Mucosa of descending colon (tissue), 3 donors: ENCODE measurements at regions not wholly inside any gene's neighbourhood (a gene's known extent, or its start where the extent isn't known, plus 50 kb on each side); places are given as distances from the start of the nearest gene placed in this dataset.

ENCODE experiments used
- ATAC-seq: fragments of 200-7000 bp; cut with Tn5 transposase; one replicate; pipeline ENCODE4 v1.9.1; 2020; ENCODE audit warnings: mild to moderate bottlenecking, moderate library complexity
- DNase-seq, 3 donors: peaks; one replicate each; pipeline ENCODE4 v3.0.0-alpha.2; 2020
- H3K36me3 ChIP-seq: fragments of 200-600 bp; one replicate; pipeline ENCODE4 v1.8.0; 2021; ENCODE audit warnings: low read depth, mild to moderate bottlenecking
- H3K4me1 ChIP-seq: fragments of 200-600 bp; one replicate; pipeline ENCODE4 v1.8.0; 2021; ENCODE audit warnings: low read depth, mild to moderate bottlenecking
- H3K4me3 ChIP-seq: fragments of 200-600 bp; one replicate; pipeline ENCODE4 v1.8.0; 2021; ENCODE audit warnings: mild to moderate bottlenecking
- H3K9me3 ChIP-seq: fragments of 200-600 bp; one replicate; pipeline ENCODE4 v1.8.0; 2021; ENCODE audit warnings: mild to moderate bottlenecking
- intact Hi-C, 2 donors: fragments of 100-400 bp; cut with DNase I in 1 of 2; cut with micrococcal nuclease in 1 of 2; formaldehyde crosslinking; loops; one replicate each; pipeline versions ENCODE4 v1.11.0 to v1.11.1; 2022; cut with DNase I, micrococcal nuclease
- TF ChIP-seq, protein P1 (sequence below): fragments of 200-600 bp; IDR thresholded peaks from one replicate; pipeline ENCODE4 v1.8.0; 2022; ENCODE audit warnings: antibody characterized with exemption, mild to moderate bottlenecking
- donor health status: DM: no; HTN: no; CAD: no; lungs with moderate emphysema.
- donor health status: DM: no; HTN: no; CAD: no.
- donor health status: DM: no; HTN: yes; CAD: no.

DNA sequence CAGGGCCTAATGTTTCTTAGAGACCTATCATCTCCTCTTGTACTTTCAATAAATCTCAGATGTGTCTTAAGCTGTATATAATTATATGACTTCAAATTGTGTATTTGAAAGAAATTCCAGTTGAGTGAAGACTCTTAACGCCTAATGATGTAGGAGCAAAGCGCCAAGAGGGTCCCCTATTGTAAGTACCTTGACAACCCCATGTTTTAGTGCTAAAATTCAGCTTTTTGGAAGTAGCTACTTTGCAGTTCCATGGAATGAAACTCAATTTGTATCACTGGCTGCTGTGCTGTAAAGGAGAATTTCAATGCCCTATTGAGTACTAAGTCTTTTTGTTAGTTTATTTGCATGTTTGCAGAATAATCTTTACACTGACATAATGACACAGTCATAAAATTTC is 1826.6 kb upstream of the AGA start:
- ATAC-seq, result no peak
- no peak for DNase-seq
- TF ChIP-seq, protein P1, sequence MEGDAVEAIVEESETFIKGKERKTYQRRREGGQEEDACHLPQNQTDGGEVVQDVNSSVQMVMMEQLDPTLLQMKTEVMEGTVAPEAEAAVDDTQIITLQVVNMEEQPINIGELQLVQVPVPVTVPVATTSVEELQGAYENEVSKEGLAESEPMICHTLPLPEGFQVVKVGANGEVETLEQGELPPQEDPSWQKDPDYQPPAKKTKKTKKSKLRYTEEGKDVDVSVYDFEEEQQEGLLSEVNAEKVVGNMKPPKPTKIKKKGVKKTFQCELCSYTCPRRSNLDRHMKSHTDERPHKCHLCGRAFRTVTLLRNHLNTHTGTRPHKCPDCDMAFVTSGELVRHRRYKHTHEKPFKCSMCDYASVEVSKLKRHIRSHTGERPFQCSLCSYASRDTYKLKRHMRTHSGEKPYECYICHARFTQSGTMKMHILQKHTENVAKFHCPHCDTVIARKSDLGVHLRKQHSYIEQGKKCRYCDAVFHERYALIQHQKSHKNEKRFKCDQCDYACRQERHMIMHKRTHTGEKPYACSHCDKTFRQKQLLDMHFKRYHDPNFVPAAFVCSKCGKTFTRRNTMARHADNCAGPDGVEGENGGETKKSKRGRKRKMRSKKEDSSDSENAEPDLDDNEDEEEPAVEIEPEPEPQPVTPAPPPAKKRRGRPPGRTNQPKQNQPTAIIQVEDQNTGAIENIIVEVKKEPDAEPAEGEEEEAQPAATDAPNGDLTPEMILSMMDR, result no peak
- Histone ChIP-seq H3K36me3 (no peaks in the 10 kb centered on the region), H3K4me1 (no peaks in the 10 kb centered on the region), H3K4me3 (no peak overlapping the region), H3K9me3 (peaks cover 12% of the 10 kb centered on the region)
- intact Hi-C loops, result no loop called here

- Histone ChIP-seq H3K4me1 (no peaks in the 10 kb centered on the region), H3K36me3 (no peaks in the 10 kb centered on the region), H3K9me3 (no peaks in the 10 kb centered on the region), H3K4me3 (no peak overlapping the region)
- intact Hi-C loops, result no loop called here
- ATAC-seq (no peak), DNase-seq (no peak)
- TF ChIP-seq, protein P1, result no peak
Observed at GRCh38 chr4:179272282-179272681, 1830.0 kb upstream of the AGA start.

- H3K9me3 ChIP-seq, result no peaks in the 10 kb centered on the region
- no peak overlapping the region for H3K4me3 ChIP-seq
- ATAC-seq (no peak), DNase-seq (no peak)
- TF ChIP-seq, protein P1, result no peak
- H3K4me1 ChIP-seq, result no peaks in the 10 kb centered on the region
- intact Hi-C loops, result no loop called here
- H3K36me3 ChIP-seq, result no peaks in the 10 kb centered on the region
Observed at GRCh38 chr4:179278647-179279046, 1836.4 kb upstream of the AGA start.

DNA sequence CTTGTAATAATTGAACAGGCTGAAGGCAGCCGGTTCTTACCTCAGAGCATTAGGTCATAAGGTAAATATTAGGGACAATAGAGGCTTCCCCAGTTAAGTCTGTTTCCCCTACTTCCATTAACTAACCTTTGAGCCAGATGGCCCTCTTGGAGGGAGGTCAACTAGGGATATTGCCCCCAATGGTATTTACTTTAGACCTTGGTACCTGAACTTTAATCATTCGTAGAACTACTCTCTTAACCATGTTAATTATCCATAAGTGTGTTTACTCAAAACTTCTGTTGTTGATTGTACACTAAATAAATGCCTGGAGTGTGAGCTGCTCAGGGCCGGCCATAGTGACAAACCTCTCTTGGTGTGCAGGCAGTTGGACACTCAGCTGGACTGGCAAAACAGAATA is 1843.5 kb upstream of the AGA start:
- ATAC-seq (no peak), DNase-seq (no peak)
- Histone ChIP-seq H3K9me3 (no peaks in the 10 kb centered on the region), H3K4me3 (no peak overlapping the region), H3K4me1 (no peaks in the 10 kb centered on the region), H3K36me3 (no peaks in the 10 kb centered on the region)
- TF ChIP-seq, protein P1, result no peak
- intact Hi-C loops, result no loop called here

DNA sequence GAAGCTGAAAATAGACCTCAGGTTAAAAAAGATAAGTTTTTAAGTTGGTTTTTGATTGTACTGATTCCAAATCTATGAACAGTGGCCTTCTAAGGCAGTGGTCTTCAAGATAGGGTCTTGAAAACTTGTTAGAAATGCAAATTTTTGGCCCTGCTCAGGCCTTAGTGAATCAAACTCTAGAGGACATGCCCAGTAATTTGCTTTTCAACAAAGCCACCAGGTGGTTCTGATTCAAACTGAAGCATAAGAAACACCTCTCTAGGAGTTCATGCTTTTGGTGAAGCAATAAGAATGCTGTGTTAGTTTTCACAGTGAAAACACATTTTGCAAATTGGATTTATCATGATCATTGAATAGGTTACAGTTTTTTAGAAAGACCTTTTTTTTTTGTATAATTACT is 1849.4 kb upstream of the AGA start:
- no peak for DNase-seq
- no peaks in the 10 kb centered on the region for H3K4me1 ChIP-seq
- TF ChIP-seq, protein P1, result no peak
- no peak overlapping the region for H3K4me3 ChIP-seq
- no peak for ATAC-seq
- no peaks in the 10 kb centered on the region for H3K36me3 ChIP-seq
- intact Hi-C loops, result no loop called here
- H3K9me3 ChIP-seq, result no peaks in the 10 kb centered on the region

- Histone ChIP-seq H3K4me3 (no peak overlapping the region), H3K4me1 (no peaks in the 10 kb centered on the region), H3K36me3 (no peaks in the 10 kb centered on the region), H3K9me3 (no peaks in the 10 kb centered on the region)
- TF ChIP-seq, protein P1, result no peak
- no peak for ATAC-seq
- intact Hi-C loops, result no loop called here
- no peak for DNase-seq
Observed at GRCh38 chr4:179292468-179292867, 1850.2 kb upstream of the AGA start.
